Ovary (tissue), 7 donors: ENCODE measurements at regions not wholly inside any gene's neighbourhood (a gene's known extent, or its start where the extent isn't known, plus 50 kb on each side); places are given as distances from the start of the nearest gene placed in this dataset.

ENCODE experiments used
- DNase-seq, 5 donors: peaks; one replicate each; pipeline ENCODE4 v3.0.0-alpha.2; 2019 to 2020
- H3K27ac ChIP-seq, 2 donors: fragments of 200-600 bp; one replicate each; pipeline versions ENCODE4 v1.5.1 to v1.8.0; 2019 to 2022
- H3K27me3 ChIP-seq: fragments of 200-600 bp; one replicate; pipeline ENCODE4 v1.8.0; 2022
- H3K36me3 ChIP-seq: fragments of 200-600 bp; sonication (generic); one replicate; pipeline ENCODE4 v1.5.1; 2019
- H3K4me1 ChIP-seq: one replicate; pipeline ENCODE4 v1.8.1; 2013; ENCODE audit warnings: mild to moderate bottlenecking, moderate library complexity; ENCODE audit not compliant: insufficient read depth
- H3K4me3 ChIP-seq: fragments of 200-600 bp; sonication (generic); one replicate; pipeline ENCODE4 v1.5.1; 2017
- H3K9me3 ChIP-seq, 2 donors: fragments of 200-600 bp in 1 of 2; sonication (generic) in 1 of 2; one replicate each; pipeline versions ENCODE4 v1.5.1 to v1.8.1; 2013 to 2019; ENCODE audit warnings: mild to moderate bottlenecking in 1 of 2, moderate library complexity in 1 of 2
- EP300 ChIP-seq: sonication (generic); formaldehyde crosslinking; IDR thresholded peaks from one replicate; pipeline ENCODE4 v1.6.1; 2017; ENCODE audit warnings: antibody characterized with exemption
- POLR2A ChIP-seq: fragments of 450-650 bp; IDR thresholded peaks from one replicate; pipeline ENCODE4 v1.6.1; 2017; ENCODE audit warnings: antibody characterized with exemption, mild to moderate bottlenecking, moderate library complexity
- WGBS, 3 donors: extraction: QIAGEN DNeasy Blood & Tissue Kit in 1 of 3; methylation state at CpG; one replicate each; pipeline versions ENCODE4 v1.1.5 to v1.1.7; 2013 to 2017; 5-methylcytosine and 5-hydroxymethylcytosine counted together
- intact Hi-C, 4 donors: fragments of 100-400 bp; cut with DNase I; formaldehyde crosslinking; loops; one replicate each; pipeline versions ENCODE4 v1.11.0 to v1.15.1; 2022 to 2023
- TF ChIP-seq, protein P1 (sequence below), 3 donors: fragments of 450-650 bp in 2 of 3; fragments of 200-600 bp in 1 of 3; IDR thresholded peaks; one replicate each; pipeline versions ENCODE4 v1.5.1 to v1.8.0; 2016 to 2022; ENCODE audit warnings: antibody characterized with exemption in 3 of 3, mild to moderate bottlenecking in 1 of 3
- donor health status: DM: no; HTN: no; CAD: no; lungs with moderate emphysema.
- donor health status: DM: no; HTN: no; CAD: no.
- donor health status: Bipolar disorder and iron deficiency.
- donor health status: DM: no; HTN: no; CAD: no.
- donor health status: DM: yes; HTN: yes; CAD: no.

DNA sequence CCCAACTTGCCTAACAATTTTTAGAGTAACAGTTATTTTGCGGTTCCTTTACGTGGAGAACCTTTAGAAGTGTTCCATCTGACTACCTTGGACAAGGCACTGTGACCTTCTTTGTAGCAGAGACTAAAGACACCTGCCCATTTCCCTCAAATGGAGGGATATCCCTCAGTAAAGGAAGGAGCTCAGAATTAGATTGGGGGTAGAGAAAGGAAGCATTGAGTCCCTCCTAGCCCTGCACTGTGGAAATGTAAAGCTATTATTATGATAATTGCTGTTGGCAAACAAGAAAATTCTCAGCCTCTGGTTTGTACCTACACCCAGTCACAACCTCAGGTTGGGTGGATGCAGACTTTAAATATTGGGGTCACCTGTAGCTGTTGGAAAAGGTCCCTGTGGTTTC, 72.6 kb upstream of the MACF1 start:
- Histone ChIP-seq H3K27me3 (no peaks in the 10 kb centered on the region), H3K4me1 (peaks cover 7% of the 10 kb centered on the region), H3K4me3 (no peak overlapping the region), H3K36me3 (no peaks in the 10 kb centered on the region), H3K9me3 (no peaks in the 10 kb centered on the region), H3K27ac (no peak overlapping the region)
- TF ChIP-seq, protein P1, sequence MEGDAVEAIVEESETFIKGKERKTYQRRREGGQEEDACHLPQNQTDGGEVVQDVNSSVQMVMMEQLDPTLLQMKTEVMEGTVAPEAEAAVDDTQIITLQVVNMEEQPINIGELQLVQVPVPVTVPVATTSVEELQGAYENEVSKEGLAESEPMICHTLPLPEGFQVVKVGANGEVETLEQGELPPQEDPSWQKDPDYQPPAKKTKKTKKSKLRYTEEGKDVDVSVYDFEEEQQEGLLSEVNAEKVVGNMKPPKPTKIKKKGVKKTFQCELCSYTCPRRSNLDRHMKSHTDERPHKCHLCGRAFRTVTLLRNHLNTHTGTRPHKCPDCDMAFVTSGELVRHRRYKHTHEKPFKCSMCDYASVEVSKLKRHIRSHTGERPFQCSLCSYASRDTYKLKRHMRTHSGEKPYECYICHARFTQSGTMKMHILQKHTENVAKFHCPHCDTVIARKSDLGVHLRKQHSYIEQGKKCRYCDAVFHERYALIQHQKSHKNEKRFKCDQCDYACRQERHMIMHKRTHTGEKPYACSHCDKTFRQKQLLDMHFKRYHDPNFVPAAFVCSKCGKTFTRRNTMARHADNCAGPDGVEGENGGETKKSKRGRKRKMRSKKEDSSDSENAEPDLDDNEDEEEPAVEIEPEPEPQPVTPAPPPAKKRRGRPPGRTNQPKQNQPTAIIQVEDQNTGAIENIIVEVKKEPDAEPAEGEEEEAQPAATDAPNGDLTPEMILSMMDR (IDR thresholded peaks at IDR 0.05): no peak
- TF ChIP-seq EP300 (no peak), POLR2A (no peak)
- intact Hi-C loops: no loop called here
- no peak for DNase-seq
- WGBS, 3 donors: 95% methylated on average over 2 of the region's 2 CpGs

DNA sequence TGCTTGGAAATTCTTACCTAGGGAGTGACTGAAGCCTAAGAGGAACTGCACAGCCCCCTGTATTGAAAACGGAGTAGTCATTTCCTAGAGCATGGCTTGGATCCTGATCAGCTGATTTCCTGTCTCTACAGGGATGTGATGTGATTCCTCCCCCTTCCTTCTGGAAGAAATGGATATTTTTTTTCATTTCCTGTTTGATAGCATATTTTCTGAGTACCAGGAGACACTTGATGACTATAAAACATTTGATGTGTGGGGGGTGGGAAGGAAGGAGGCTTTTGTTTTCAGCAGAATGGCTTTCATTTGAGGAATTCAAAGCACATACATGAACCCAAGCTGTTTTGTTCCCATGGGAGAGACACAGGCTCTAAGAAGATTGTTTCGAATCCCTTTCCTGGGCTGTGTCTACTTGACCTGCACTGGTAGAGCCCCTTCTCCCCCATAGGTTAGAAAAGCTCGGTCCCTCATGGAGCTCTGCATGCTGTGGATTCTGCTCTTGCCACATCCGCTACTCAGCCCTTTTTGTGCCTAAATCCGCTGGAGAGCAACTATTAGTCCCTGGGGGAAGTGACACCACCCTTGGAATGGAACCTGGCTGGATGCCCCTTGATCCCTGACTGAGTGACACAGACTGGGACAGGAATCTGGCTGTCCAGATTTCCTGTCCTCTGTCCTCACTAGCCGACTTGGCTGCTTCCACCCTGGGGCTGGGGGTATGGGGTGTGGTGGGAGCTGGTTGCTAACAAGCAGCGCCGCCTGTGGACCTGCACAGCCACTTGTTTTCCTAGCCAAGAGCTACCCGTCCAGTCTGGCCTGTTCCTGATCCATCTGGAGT, 71.8 kb upstream of the MACF1 start:
- H3K4me1 ChIP-seq: peaks cover 5% of the 10 kb centered on the region
- no peaks in the 10 kb centered on the region for H3K36me3 ChIP-seq
- intact Hi-C loops: no loop called here
- 63 to 67% (median 67%) methylated on average over 9 of the region's 9 CpGs for WGBS, 3 donors
- TF ChIP-seq POLR2A (no peak), EP300 (no peak)
- TF ChIP-seq, protein P1 (IDR thresholded peaks at IDR 0.05): no peak
- H3K27me3 ChIP-seq: no peaks in the 10 kb centered on the region
- no peak overlapping the region for H3K4me3 ChIP-seq
- peak in 3 of 5 donors; percentile 41 to 64 (median 44) for DNase-seq
- H3K27ac ChIP-seq: no peak overlapping the region
- no peaks in the 10 kb centered on the region for H3K9me3 ChIP-seq

DNA sequence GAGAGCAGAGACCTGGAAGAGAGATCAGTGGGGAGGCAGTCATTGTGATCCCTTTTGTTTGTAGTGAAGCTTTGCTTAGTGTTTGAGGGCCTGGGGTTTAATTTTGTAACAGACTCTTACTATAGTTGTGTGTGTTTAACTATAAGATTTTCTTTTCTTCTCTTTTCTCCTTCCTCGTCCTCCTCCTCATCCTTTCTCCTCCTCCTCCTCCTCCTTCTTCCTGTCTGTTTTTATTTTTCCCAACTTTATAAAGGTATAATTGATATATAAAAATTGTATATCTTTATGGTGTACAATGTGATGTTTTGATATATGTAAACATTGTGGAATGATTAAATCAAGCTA, 71.2 kb upstream of the MACF1 start:
- H3K4me1 ChIP-seq: peaks cover 3% of the 10 kb centered on the region

DNA sequence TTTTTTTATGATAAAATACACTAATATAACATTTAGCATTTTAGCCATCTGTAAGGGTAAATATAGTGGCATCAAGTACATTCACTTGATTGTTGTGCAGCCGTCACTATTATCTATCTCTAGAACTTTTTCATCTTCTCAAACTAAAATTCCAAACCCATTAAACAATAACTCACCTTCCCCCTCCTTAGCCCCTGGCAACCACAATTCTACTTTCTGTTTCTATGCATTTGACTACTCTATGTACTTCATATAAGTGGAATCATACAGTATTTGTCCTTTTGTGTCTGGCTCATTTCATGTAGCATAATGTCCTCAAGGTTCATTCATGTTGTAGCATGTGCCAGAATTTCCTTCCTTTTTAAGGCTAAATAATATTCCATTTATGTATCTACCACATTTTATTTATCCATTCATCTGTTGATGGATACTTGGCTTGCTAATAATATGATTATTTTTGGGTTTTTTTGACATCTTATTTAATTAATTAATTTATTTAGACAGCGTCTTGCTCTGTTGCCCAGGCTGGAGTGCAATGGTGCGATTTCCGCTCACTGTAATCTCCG, 69.6 kb upstream of the MACF1 start:
- Histone ChIP-seq H3K4me3 (no peak overlapping the region), H3K27ac (no peak overlapping the region), H3K9me3 (no peaks in the 10 kb centered on the region), H3K4me1 (peaks cover 3% of the 10 kb centered on the region), H3K36me3 (no peaks in the 10 kb centered on the region), H3K27me3 (no peaks in the 10 kb centered on the region)
- no peak for TF ChIP-seq POLR2A
- TF ChIP-seq, protein P1 (IDR thresholded peaks at IDR 0.05): no peak
- no peak for TF ChIP-seq EP300
- WGBS, 3 donors: 96 to 98% (median 97%) methylated on average over 5 of the region's 5 CpGs
- intact Hi-C loops: no loop called here
- no peak for DNase-seq

More for the DNA sequence above, 71.2 kb upstream of the MACF1 start:
- Histone ChIP-seq H3K27ac (no peak overlapping the region), H3K36me3 (no peaks in the 10 kb centered on the region), H3K27me3 (no peaks in the 10 kb centered on the region), H3K4me3 (no peak overlapping the region), H3K9me3 (no peaks in the 10 kb centered on the region)
- no peak for DNase-seq
- TF ChIP-seq POLR2A (no peak), EP300 (no peak)
- TF ChIP-seq, protein P1 (IDR thresholded peaks at IDR 0.05): no peak
- intact Hi-C loops: no loop called here
- WGBS, 3 donors: 69 to 78% (median 71%) methylated on average over 1 of the region's 1 CpG
